Epithelial cell of proximal tubule (primary cell): ENCODE measurements at regions not wholly inside any gene's neighbourhood (a gene's known extent, or its start where the extent isn't known, plus 50 kb on each side); places are given as distances from the start of the nearest gene placed in this dataset.

Source experiments
- DNase-seq: peaks from one replicate; pipeline ENCODE4 v3.0.0-alpha.2; 2011; ENCODE audit warnings: low read depth
- H3K4me3 ChIP-seq: 2 replicates; pipeline ENCODE4 v1.5.1; 2011; ENCODE audit warnings: low read depth, mild to moderate bottlenecking, low read length
- TF ChIP-seq, protein P1 (sequence below): conservative IDR thresholded peaks from 2 replicates; pipeline ENCODE4 v1.5.1; 2012; ENCODE audit warnings: low read depth, mild to moderate bottlenecking, low read length

- DNase-seq: no peak
- TF ChIP-seq, protein P1, sequence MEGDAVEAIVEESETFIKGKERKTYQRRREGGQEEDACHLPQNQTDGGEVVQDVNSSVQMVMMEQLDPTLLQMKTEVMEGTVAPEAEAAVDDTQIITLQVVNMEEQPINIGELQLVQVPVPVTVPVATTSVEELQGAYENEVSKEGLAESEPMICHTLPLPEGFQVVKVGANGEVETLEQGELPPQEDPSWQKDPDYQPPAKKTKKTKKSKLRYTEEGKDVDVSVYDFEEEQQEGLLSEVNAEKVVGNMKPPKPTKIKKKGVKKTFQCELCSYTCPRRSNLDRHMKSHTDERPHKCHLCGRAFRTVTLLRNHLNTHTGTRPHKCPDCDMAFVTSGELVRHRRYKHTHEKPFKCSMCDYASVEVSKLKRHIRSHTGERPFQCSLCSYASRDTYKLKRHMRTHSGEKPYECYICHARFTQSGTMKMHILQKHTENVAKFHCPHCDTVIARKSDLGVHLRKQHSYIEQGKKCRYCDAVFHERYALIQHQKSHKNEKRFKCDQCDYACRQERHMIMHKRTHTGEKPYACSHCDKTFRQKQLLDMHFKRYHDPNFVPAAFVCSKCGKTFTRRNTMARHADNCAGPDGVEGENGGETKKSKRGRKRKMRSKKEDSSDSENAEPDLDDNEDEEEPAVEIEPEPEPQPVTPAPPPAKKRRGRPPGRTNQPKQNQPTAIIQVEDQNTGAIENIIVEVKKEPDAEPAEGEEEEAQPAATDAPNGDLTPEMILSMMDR: no peak
- H3K4me3 ChIP-seq: no peak overlapping the region
These were observed 418.6 kb downstream of the TRIB2 start for GRCh38 chr2:13135369-13135768.

GRCh38 chr2:13135856-13136255 lies 419.1 kb downstream of the TRIB2 start:
- no peak overlapping the region for H3K4me3 ChIP-seq
- DNase-seq: no peak
- TF ChIP-seq, protein P1: no peak

DNA sequence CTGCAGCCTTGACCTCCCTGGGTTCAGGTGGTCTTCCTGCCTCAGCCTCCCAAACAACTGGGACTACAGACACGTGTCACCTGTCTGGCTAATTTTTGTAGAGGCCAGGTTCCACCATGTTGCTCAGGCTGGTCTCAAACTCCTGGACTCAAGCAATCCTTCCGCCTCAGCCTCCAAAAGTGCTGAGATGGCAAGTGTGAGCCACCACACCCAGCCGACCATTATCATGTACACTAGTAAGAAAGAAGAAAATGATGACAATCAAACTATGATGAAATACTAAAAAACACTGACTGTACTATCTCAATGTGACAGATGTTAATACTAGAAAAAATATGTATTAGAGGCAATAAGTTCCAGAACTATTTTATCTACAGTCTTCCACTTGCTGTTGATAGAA lies 420.9 kb downstream of the TRIB2 start:
- DNase-seq: no peak
- TF ChIP-seq, protein P1: no peak

DNA sequence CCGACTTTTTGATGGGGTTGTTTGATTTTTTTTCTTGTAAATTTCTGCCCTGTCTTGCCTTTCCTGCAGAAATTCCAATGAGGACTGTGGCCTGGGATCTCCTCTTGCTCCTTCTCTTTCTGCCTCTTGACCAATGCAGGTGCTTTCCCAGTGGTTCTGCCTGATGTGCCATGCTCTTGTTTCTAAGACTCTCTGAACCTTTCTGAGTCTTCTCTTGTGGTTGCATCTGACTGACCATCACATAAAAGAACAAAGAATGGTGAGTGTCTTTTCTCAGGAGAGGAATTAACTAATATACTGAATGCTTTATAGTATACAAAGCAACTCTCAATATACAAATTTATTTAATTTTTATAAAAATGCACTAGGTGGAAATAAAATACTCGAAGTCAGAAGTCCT lies 424.6 kb downstream of the TRIB2 start:
- no peak overlapping the region for H3K4me3 ChIP-seq
- TF ChIP-seq, protein P1: no peak
- DNase-seq: no peak

More for the DNA sequence above, 420.9 kb downstream of the TRIB2 start:
- no peak overlapping the region for H3K4me3 ChIP-seq

GRCh38 chr2:13143451-13143850 lies 426.7 kb downstream of the TRIB2 start:
- no peak for DNase-seq
- TF ChIP-seq, protein P1: no peak
- H3K4me3 ChIP-seq: no peak overlapping the region

DNA sequence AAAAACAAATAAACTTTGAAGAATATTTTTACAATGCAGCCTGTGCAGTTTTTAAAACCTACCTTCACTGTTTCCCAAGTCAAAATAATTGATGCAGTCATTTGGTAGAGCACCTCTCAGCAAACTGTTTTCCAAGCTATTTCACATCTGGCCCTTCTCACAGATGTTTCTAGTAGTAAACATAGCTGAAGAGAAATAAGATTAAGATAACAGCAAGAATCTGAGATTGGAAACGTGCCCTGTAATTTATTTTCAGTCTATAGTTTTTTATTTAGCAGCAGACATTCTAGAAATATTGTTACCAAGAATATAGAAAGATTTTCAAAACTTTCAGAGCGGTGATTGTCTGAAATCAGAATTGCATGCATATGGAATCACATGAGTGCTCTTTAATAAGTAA lies 440.2 kb downstream of the TRIB2 start:
- no peak overlapping the region for H3K4me3 ChIP-seq
- no peak for DNase-seq
- TF ChIP-seq, protein P1: no peak

GRCh38 chr2:13158466-13158865 lies 441.7 kb downstream of the TRIB2 start:
- TF ChIP-seq, protein P1: no peak
- no peak for DNase-seq
- H3K4me3 ChIP-seq: no peak overlapping the region
